Mesodermal cell (in vitro differentiated cells): ENCODE measurements at regions not wholly inside any gene's neighbourhood (a gene's known extent, or its start where the extent isn't known, plus 50 kb on each side); places are given as distances from the start of the nearest gene placed in this dataset.

Source experiments
- H3K27ac ChIP-seq: 2 replicates; pipeline ENCODE4 v1.7.0; 2013; ENCODE audit warnings: mild to moderate bottlenecking, low read depth, low read length, moderate library complexity; ENCODE audit not compliant: severe bottlenecking
- H3K36me3 ChIP-seq: 2 replicates; pipeline ENCODE4 v1.7.1; 2013; ENCODE audit warnings: mild to moderate bottlenecking, low read length, moderate library complexity; ENCODE audit not compliant: control insufficient read depth, insufficient read depth
- H3K4me1 ChIP-seq: one replicate; pipeline ENCODE4 v1.7.1; 2013; ENCODE audit warnings: mild to moderate bottlenecking, low read length; ENCODE audit not compliant: insufficient read depth, control insufficient read depth, poor library complexity, severe bottlenecking
- H3K4me3 ChIP-seq: 2 replicates; pipeline ENCODE4 v1.7.0; 2013; ENCODE audit warnings: low read length, control low read depth, mild to moderate bottlenecking; ENCODE audit not compliant: insufficient read depth, poor library complexity, severe bottlenecking; ENCODE audit errors: extremely low read depth
- H3K9me3 ChIP-seq: 2 replicates; pipeline ENCODE4 v1.7.1; 2013; ENCODE audit warnings: mild to moderate bottlenecking, low read length, moderate library complexity; ENCODE audit not compliant: control insufficient read depth
- WGBS, 2 experiments: methylation state at CpG; one replicate each; pipeline ENCODE4 v1.1.5; 2013; ENCODE audit warnings: missing lambda C conversion rate in 2 of 2; ENCODE audit not compliant: insufficient coverage in 2 of 2; 5-methylcytosine and 5-hydroxymethylcytosine counted together

- peaks cover 13% of the 10 kb centered on the region for H3K4me1 ChIP-seq
- H3K36me3 ChIP-seq, result no peaks in the 10 kb centered on the region
- H3K9me3 ChIP-seq, result no peaks in the 10 kb centered on the region
- H3K4me3 ChIP-seq, result no peak overlapping the region
- H3K27ac ChIP-seq, result no peak overlapping the region
- 100% methylated on average over 1 of the region's 2 CpGs; no CpG with 5 or more reads in 1 of the 2 experiments for WGBS, 2 experiments
Observed at GRCh38 chr4:104418286-104418685, 76.4 kb downstream of the CXXC4 start.

- Histone ChIP-seq H3K36me3 (no peaks in the 10 kb centered on the region), H3K9me3 (no peaks in the 10 kb centered on the region), H3K4me3 (no peak overlapping the region), H3K4me1 (peaks cover 13% of the 10 kb centered on the region), H3K27ac (no peak overlapping the region)
- WGBS, 2 experiments, result no CpG with 5 or more reads among the region's 3 CpGs
Observed at GRCh38 chr4:104417357-104417882, 77.3 kb downstream of the CXXC4 start.

GRCh38 chr4:104416725-104417356, 77.9 kb downstream of the CXXC4 start:
- Histone ChIP-seq H3K4me3 (no peak overlapping the region), H3K9me3 (no peaks in the 10 kb centered on the region), H3K4me1 (peaks cover 13% of the 10 kb centered on the region), H3K36me3 (no peaks in the 10 kb centered on the region), H3K27ac (no peak overlapping the region)

GRCh38 chr4:104413487-104413886, 81.2 kb downstream of the CXXC4 start:
- H3K4me1 ChIP-seq, result no peaks in the 10 kb centered on the region
- H3K36me3 ChIP-seq, result no peaks in the 10 kb centered on the region
- no peaks in the 10 kb centered on the region for H3K9me3 ChIP-seq
- no peak overlapping the region for H3K4me3 ChIP-seq
- H3K27ac ChIP-seq, result no peak overlapping the region

GRCh38 chr4:104412344-104412743, 82.3 kb downstream of the CXXC4 start:
- Histone ChIP-seq H3K27ac (no peak overlapping the region), H3K4me1 (no peaks in the 10 kb centered on the region), H3K36me3 (no peaks in the 10 kb centered on the region), H3K4me3 (no peak overlapping the region), H3K9me3 (no peaks in the 10 kb centered on the region)

- WGBS, 2 experiments, result 100% methylated on average over 2 of the region's 2 CpGs; no CpG with 5 or more reads in 1 of the 2 experiments
- H3K4me3 ChIP-seq, result no peak overlapping the region
- H3K4me1 ChIP-seq, result no peaks in the 10 kb centered on the region
- H3K36me3 ChIP-seq, result no peaks in the 10 kb centered on the region
- no peak overlapping the region for H3K27ac ChIP-seq
- H3K9me3 ChIP-seq, result no peaks in the 10 kb centered on the region
Observed at GRCh38 chr4:104411502-104411901, 83.2 kb downstream of the CXXC4 start.

- Histone ChIP-seq H3K27ac (no peak overlapping the region), H3K36me3 (no peaks in the 10 kb centered on the region), H3K4me3 (no peak overlapping the region), H3K9me3 (no peaks in the 10 kb centered on the region), H3K4me1 (no peaks in the 10 kb centered on the region)
- WGBS, 2 experiments, result 20 to 63% methylated on average over 1 of the region's 2 CpGs
Observed at GRCh38 chr4:104408878-104409277, 85.8 kb downstream of the CXXC4 start.

- H3K4me3 ChIP-seq, result no peak overlapping the region
- H3K9me3 ChIP-seq, result no peaks in the 10 kb centered on the region
- WGBS, 2 experiments, result 69 to 92% methylated on average over 3 to 6 of the region's 6 CpGs
- H3K4me1 ChIP-seq, result no peaks in the 10 kb centered on the region
- no peaks in the 10 kb centered on the region for H3K36me3 ChIP-seq
- no peak overlapping the region for H3K27ac ChIP-seq
Observed at GRCh38 chr4:104404361-104404760, 90.3 kb downstream of the CXXC4 start.

- Histone ChIP-seq H3K27ac (no peak overlapping the region), H3K36me3 (no peaks in the 10 kb centered on the region), H3K9me3 (no peaks in the 10 kb centered on the region), H3K4me1 (no peaks in the 10 kb centered on the region), H3K4me3 (no peak overlapping the region)
- 83 to 91% methylated on average over 1 to 3 of the region's 5 CpGs for WGBS, 2 experiments
Observed at GRCh38 chr4:104395168-104395614, 99.5 kb downstream of the CXXC4 start.

GRCh38 chr4:104394406-104395167, 100.1 kb downstream of the CXXC4 start:
- Histone ChIP-seq H3K9me3 (no peaks in the 10 kb centered on the region), H3K4me3 (no peak overlapping the region), H3K4me1 (no peaks in the 10 kb centered on the region), H3K36me3 (no peaks in the 10 kb centered on the region), H3K27ac (no peak overlapping the region)
- WGBS, 2 experiments, result 78 to 81% methylated on average over 6 to 7 of the region's 12 CpGs

GRCh38 chr4:104393655-104394324, 100.9 kb downstream of the CXXC4 start:
- WGBS, 2 experiments, result 93 to 100% methylated on average over 1 to 2 of the region's 3 CpGs
- H3K4me1 ChIP-seq, result no peaks in the 10 kb centered on the region
- no peak overlapping the region for H3K27ac ChIP-seq
- no peaks in the 10 kb centered on the region for H3K9me3 ChIP-seq
- no peak overlapping the region for H3K4me3 ChIP-seq
- no peaks in the 10 kb centered on the region for H3K36me3 ChIP-seq
